Epithelial cell of prostate (primary cell): ENCODE measurements at regions not wholly inside any gene's neighbourhood (a gene's known extent, or its start where the extent isn't known, plus 50 kb on each side); places are given as distances from the start of the nearest gene placed in this dataset.
"Not testable (repeated sequence)": the region's sequence is repeated elsewhere in the genome, so short reads cannot be mapped to it uniquely, and the experiment has no call there.

Experiments
- DNase-seq: peaks from one replicate; pipeline ENCODE4 v3.0.0-alpha.2; 2011; ENCODE audit warnings: low read depth, low spot score
- H3K27ac ChIP-seq: fragments of 450-650 bp; 2 replicates; pipeline ENCODE4 v1.5.1; 2017; ENCODE audit warnings: mild to moderate bottlenecking

GRCh38 chr22:35138521-35138920, 72.6 kb downstream of the ISX start:
- H3K27ac ChIP-seq = no peak overlapping the region
- DNase-seq = no peak

DNA sequence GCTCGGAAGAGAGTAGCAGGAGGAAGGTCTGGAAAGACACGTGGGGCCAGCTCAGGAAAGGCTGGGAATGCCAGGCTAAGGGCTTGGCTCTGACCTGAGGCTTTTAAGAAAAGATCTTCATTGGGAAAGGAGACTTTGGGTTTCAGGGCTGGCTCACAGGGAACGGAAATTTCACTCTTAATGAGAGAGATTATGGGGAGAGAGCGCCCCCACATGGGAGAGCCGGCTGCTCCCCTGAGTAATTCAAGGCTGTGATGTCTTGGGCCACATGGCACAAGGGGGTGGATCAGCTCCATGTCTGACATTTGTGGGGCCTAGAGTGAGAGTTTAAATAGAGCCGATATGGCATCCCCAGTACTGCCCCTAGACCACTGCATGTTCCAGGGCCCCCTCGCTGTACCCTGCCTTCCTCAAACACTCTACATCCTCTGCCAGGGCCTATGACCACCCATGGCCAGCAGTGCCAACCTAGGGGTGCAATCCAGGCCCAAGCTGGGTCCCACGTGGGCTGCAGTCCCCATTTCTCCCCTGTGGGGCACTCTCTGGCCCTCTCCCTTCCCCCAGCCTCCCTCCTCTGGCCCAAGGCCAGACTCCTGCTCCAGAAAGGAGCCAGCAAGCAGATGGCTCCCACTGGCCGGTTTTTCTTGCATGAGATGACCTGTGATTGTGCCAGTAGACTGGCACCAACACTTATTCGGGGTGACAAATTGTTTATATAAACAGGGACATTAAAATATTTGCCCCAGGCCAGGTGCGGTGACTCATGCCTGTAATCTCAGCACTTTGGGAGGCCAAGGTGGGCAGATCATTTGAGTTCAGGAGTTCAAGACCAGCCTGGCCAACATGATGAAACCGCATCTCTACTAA, 75.2 kb downstream of the ISX start:
- no peak for DNase-seq
- no peak overlapping the region for H3K27ac ChIP-seq

DNA sequence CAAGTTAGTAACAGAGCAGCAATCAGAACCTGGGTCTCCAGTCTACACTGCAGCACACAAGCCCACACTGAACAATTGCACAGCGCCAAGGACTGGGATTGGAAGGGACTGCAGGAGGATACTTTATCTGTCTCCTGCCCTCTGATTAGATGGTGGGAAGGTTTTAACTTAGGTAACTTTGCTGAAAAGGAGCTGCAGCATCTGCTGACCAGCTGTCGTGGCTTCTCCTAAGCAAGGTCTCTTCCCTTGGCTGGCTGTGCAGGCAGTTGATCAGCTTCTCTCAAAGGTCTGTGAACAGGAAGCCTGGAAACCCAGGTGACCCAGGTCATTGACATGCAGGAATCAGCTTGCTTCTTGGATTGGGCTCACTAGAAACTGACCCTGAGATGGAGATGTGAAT, 82.4 kb downstream of the ISX start:
- DNase-seq = no peak
- no peak overlapping the region for H3K27ac ChIP-seq

DNA sequence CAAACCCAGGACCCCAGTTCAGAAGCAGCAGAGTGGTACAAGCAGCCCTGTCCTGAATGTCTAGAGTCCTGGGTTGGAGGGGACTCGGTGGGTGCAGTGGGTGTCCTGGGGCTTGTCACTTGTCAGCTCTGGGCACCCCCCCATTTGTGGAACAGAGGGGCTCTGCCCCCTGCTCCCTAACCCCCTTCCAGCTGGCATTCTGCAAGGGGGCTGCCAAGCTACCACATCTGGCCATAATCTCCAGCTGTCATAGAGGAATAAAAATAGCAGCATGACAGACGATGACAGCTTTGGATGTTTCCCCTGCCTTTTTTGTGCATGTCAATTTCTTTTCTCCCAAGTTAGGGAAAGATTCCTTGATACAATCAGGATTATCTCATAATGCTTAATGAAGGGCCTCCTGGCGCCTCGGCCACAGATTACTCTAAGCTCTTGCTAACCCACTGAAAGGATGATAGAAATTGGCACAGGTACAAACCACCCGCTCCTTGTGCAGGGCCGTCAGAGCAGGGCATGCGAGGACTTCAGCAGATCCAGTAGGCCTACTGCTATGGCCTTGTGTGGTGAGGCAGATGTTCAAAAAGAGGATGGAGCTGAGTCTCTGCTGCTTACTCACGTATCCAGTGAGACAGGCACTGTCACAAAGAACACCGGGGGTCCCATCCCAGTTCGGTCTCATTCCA, 83.0 kb downstream of the ISX start:
- no peak overlapping the region for H3K27ac ChIP-seq
- DNase-seq = no peak

DNA sequence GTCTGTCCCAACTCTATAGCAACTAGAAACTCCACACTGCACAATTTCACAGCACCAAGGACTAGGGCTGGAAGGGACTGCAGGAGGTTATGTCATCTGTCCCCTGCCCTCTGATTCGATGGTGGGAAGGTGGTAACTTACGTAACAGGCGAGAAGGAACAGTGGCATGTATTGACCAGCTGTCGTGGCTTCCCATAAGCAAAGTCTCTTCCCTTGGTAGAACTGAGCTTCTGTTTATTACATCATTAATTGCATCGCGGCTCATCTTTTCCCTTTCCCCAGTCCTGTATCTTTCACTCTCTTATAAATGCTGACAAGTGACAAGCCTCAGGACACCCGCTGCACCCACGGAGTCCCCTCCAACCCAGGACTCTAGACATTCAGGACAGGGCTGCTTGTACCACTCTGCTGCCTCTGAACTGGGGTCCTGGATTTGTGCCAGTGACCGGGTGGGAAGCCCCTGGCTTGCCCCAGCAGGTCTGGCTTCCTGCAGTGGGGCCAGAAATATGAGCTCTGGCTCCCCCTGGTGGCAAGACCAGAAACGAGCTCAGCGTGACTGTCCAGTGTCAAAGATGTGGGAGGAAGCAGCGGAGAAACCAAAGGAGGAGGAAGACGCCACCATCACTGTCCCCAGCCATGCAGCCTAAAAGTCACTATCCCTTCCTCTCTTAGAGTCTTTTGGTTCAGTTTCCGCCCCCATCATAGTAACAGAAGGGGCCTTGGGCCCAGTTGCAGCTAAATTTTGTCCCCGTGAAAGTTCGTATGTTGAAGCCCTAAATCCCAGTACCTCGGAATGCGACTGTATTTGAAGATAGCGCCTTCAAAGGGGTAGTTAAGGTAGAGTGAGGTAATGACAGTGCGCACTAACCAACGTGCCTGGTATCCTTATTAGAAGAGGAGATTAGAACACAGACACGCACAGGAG, 84.5 kb downstream of the ISX start:
- no peak for DNase-seq
- H3K27ac ChIP-seq = no peak overlapping the region

- H3K27ac ChIP-seq = no peak overlapping the region
- DNase-seq = no peak
Observed at GRCh38 chr22:35152316-35152715, 86.4 kb downstream of the ISX start.

GRCh38 chr22:35154937-35155387, 89.0 kb downstream of the ISX start:
- no peak overlapping the region for H3K27ac ChIP-seq
- DNase-seq = no peak

DNA sequence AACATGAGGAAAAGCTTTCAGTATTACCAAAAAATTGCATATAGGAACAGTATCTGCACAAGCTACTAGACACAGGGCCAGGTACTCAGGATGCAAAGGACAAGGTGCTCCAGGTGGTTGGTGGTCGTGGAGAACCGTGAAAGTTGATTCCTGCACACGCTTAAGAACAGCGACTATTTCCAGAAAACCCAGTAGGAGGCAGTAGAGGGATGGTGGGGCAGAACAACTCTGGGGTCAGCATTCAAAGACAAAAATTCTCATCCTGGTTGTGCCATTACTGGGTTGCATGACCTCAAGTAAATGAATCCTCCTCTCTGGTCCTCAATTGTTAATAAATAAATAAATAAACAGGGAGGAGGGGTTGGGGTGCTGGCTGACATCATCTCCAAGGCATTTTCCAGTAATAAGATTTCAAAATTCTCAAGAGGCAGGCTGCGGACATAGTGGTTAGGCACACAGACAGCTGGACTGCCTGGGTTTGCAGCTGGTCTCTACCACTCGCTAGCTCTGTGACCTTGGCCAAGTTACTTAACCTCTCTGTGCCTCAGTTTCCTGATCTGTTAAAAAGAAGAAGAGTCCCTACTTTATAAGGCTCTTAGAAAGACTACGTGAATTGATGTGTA, 89.6 kb downstream of the ISX start:
- no peak overlapping the region for H3K27ac ChIP-seq
- DNase-seq = no peak

- no peak overlapping the region for H3K27ac ChIP-seq
Observed at GRCh38 chr22:35156945-35157344, 91.0 kb downstream of the ISX start.

DNA sequence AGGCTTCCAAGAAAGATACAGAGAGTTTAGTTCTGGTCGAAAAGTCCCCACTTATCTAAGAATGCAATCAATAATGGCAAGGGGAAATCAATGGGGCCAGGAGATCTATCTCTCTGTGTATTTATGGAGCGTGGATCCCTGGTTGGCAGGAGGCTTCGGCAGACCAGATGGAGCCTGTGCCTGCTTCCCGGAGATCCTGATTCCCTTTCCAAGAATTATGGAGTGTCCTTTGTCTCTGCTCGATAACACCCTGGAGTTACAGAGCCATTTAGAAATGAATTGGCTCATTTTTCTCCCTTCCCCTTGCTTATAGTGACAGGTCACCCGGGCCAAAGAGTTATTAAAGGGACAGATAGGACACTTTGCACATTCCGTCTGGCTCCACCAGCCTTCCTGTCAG, 92.4 kb downstream of the ISX start:
- DNase-seq = no peak
- no peak overlapping the region for H3K27ac ChIP-seq

More at GRCh38 chr22:35156945-35157344, 91.0 kb downstream of the ISX start:
- no peak for DNase-seq

- DNase-seq = no peak
- H3K27ac ChIP-seq = no peak overlapping the region
Observed at GRCh38 chr22:35159343-35159742, 93.4 kb downstream of the ISX start.

DNA sequence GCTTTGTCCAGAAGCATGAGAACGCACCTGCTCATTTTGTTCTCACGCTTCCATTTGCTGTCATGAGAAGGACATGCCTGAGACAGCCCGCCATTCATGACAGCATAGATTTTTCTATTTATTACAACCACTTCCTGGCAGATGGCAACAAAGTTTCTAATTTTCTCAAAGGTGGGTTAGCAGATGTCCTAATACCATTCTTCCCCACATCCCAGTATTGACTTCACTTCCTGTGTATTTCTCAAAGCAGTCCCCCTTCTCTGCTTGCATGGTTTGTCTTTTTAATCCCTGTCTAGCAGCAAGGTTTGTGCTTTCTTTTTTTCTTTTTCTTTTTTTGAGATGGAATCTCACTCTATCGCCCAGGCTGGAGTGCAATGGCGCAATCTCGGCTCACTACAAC, 94.3 kb downstream of the ISX start:
- DNase-seq = no peak
- no peak overlapping the region for H3K27ac ChIP-seq

- not testable (repeated sequence) for DNase-seq, H3K27ac ChIP-seq
Observed at GRCh38 chr22:35165896-35166295, 91.4 kb upstream of the HMGXB4 start.

DNA sequence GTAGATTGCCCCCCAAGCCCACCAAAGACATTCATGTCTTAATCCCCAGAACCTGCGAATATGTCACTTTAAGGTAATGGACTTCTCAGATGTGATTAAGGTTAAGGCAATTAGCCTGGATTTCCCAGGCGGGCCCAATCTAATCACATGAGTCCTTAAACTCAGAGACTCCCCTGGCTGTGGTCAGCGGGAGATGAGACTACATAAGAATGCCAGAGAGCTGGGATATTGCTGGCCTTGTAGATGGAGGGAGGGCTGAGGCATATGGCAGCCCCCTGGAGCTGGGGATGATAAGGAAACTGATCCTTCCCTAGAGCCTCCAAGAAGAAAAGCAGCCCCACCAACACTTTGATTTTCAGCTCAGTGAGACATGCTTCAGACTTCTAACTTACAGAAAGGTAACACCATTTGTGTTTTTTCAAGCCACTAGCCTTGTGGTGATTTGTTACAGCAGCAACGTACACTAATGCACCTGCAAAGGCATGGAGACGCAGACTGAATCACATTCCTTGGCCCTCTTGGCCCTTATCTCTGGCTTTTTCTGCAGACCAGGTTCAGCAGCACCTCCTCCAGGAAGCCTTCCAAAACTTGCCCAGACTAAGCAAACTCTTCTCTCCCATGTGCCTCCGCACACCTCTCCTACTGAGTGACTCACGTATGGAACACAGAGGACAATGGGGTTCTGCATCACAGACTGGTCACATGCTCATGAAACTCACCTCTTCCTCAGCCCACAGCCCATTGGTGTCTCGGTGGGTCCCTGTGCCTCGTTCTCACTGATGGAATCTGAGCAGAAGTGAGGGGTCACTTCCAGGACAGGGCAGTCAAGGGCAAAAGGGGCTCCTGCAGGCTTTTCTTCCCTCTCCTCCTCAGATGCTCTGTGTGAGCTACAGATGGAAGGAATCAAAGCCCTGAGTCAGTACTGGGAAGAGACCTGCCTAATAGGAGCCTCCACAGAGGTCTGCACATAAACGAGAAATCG, 86.3 kb upstream of the HMGXB4 start:
- DNase-seq = no peak
- H3K27ac ChIP-seq = no peak overlapping the region

- H3K27ac ChIP-seq = no peak overlapping the region
- no peak for DNase-seq
Observed at GRCh38 chr22:35172442-35172841, 84.9 kb upstream of the HMGXB4 start.

DNA sequence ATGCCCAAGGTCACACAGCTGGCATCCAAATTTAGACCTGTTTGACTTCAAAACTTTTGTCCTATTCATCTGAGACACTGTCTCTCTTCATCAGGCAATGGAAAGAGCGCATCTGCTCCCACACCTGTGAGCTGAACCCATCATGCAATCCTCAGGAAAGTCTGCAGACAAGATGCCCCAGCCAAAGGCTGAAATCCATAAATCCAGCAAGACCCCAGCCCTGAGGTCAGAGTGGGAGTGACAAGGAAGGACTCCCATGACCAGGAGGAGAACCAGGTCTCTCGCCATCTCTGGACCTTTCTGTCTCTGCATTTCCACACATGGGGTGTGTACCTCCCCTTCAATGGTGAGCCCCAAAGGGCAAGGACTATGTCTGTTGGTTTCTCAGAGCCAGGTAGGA, 83.6 kb upstream of the HMGXB4 start:
- DNase-seq = no peak
- H3K27ac ChIP-seq = no peak overlapping the region

GRCh38 chr22:35174401-35175038, 82.8 kb upstream of the HMGXB4 start:
- no peak for DNase-seq
- no peak overlapping the region for H3K27ac ChIP-seq

GRCh38 chr22:35175392-35175791, 81.9 kb upstream of the HMGXB4 start:
- no peak for DNase-seq
- H3K27ac ChIP-seq = no peak overlapping the region

DNA sequence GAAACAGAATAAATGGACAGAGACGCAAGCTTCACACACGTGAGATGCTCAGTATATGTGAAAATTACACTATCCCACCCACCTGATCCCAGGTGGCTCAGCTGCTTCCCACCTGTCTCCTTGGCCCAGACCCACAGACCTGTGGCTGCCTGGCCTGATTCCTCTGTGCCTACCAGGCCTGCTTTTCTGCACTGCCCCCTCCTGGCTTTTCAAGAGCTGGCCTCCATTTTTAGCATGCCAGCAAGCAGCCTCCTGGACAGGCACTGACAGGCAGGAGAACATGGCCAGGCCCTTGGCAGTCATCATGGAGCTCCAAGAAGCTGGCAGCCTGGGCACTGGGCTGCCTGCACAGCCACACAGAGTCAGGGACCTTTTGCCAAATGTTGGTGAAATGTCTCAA, 79.5 kb upstream of the HMGXB4 start:
- no peak for DNase-seq
- H3K27ac ChIP-seq = no peak overlapping the region
